ENCODE measurements at regions not wholly inside any gene's neighbourhood (a gene's known extent, or its start where the extent isn't known, plus 50 kb on each side); places are given as distances from the start of the nearest gene placed in this dataset.
"Not testable (repeated sequence)": the region's sequence is repeated elsewhere in the genome, so short reads cannot be mapped to it uniquely, and the experiment has no call there.

DNA sequence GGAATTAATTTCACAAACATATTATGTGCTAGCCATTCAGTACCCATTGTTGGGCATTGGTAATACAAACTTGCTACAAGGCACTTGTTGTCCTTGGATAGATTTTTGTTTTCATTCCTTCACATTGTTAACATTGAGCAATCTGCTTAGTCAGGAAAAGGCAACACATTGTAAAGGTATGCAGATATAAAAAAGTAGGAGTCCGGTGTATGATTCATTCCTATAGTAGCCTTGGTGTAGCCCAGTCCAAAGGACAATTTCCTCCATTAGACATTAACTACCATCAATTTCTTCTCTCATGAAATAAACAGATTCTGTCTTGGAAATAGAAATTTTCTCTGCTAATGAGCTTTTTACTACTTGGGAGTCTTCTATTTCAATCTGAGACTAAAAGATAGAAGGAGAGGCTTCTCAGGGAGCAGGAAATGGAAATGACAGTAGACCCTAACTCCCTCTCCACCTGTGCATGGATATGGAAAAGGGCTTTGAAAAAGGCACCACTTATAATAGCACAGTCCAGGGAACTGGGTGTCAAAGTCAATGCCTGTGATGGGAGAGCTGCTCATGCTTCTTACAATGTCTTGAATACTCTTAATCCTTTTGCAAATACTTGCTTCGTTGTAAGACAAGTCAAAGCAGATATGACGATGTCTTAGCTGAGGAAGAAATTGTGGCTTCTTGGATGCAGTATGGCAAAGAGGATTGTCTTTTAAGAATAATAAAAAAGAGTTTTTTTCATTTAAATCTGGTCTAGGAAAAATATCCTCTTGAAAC, 369.4 kb upstream of the CITED2 start:
- DNase-seq: no peak

DNA sequence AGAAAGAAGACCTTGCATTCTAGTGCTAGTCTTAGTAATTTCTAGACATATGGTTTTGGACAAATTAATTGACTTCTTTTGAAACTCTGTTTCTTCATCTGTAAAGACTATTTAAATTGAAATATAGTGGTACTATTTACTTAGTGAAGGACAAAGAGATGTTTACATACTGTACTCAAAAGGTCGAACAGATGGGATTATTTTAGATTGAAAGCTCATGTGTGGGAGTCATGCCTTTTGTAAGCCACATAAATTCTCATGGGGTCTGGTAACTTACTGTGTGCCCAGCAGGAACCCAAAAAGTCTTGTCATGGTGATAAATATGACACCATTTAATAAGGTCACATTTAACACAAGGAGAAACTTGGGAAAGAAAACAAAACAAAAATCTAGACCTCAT, 368.2 kb upstream of the CITED2 start:
- no peak for DNase-seq

DNA sequence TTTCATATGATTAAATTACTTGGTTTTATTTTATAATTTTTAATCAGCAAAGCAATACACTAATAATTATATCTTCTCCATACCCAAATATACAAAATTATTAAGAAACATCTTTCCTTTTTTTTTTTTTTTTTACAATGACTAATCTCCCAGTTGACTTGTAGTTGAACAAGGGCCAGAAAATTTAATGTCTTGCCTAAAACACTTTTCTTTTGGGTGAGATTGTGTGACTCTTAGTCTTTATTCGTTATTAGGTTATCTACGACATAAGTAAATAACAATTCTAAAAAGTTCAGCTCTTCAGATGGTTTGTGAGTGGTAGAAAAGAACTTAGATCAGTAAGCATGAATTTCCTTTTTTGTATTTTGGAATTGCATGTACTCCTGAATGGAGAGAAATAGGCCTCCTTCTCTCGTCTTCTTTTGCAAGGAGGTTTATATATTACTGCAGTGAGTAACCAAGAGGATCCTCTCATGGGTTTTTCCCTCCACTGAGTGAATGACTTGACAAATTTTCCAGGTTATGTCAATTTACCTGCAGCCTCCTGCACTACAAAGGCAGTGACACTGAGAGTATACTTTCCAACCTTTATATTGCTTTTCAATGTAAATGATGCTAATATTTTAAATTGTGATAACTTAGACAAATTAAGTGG, 364.5 kb upstream of the CITED2 start:
- no peak for DNase-seq

DNA sequence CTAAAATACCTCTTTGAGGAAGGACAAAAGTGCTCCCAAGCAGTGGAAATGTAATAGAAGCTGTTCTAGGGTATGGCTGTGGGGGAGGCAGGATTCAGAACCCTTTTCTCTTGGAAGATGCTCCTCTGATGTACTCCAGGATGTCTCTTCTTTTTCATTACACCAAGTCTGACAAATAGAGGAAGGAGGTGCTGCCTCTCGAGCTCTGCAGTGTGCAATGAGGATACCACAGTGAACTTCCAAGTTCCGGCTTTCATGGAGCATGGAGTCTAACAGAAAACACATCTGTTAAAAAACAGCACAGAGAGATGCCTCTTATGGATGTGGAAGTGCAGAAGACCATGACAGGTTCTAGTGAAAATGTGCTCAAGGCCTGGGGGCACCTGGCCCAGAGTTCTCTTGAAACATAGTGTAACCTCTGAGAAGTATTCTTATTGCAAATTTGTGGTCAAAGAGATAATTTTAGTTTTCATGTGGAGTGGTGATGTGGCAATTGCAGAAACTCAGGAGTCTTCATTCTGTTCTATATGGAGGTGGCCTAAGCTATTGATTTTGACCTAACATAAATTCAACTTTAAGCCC, 362.0 kb upstream of the CITED2 start:
- DNase-seq: no peak

DNA sequence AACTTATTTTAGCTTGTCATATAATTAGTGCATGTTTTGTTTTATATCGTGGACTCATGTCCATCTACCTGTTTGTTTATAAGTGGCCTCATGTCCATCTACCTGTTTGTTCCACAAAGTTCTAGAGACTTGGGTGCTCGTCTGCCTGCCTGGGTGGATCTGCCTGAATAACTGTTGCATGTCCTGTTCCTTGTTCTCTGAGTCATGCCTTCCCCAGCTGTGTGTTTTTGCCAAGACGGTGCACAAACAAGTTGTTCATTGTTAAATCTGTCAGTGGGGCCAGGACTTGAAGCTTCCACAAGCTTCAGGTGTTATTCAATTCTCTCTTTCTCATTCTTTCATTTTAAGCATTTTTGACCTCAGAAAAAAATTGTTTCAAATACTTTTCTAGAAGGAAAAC, 358.0 kb upstream of the CITED2 start:
- no peak for DNase-seq

DNA sequence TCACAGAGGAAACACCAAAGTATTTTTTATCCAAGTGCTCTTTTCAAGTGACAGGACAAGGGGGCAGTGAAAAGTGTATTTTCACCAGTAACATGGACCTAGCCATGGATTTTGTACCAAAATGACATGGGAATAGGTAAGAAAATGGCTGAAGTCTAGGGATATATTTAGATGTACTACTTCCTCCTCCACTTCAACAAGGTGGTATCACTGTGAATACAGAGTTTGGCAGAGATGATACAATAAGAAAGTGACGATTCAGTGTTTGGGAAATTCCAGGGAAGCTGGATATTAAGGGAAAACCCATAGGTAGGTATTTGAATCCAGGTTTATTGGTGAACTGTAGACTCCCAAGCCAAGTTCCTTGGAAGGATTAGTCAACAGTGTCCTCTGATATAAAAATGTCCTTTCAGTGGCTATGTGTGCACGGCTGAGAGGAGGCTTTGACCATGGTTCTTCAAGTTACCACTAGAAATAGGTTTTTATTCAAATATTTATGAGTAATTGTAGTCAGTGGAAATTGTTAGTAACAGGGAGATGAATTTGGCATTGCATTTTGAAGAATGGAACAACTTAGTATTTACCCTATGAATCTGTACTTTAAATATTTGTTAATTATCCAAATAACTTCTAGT, 356.0 kb upstream of the CITED2 start:
- DNase-seq: no peak

DNA sequence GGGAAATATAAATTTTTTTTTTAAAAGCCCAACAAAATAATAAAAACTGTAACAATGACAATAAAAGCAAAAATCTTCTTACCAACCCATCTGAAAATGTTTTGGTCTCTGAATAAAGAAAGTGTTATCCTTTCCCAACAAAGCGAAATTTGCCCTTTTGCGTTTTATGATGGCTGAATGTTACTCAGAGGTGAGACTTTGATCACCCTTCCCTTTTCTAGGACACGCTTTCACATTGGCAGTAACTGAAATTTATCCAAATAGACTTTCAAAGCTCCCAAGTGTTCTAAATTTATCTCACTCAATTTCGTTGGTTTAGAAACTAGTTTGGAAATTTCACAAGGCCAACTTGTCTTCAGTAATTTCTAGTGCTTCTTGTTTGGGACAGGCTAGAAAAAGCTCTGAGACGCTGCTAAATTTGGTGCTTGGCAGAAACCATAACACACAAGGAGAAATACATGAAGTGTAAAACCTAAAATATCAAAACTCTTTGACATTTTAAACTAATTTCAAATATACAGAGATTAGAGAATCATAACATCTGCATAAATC, 354.5 kb upstream of the CITED2 start:
- DNase-seq: no peak

DNA sequence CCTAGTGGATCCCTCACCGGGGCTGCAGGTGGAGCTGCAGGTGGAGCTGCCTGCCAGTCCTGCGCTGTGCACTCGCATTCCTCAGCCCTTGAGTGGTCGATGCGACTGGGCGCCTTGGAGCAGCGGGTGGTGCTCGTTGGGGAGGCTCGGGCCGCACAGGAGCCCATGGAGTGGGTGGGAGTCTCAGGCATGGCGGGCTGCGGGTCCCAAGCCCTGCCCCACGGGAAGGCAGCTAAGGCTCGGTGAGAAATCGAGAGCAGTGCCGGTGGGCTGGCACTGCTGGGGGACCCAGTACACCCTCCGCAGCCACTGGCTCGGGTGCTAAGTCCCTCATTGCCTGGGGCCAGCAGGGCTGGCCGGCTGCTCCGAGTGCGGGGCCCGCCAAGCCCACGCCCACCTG, 351.8 kb upstream of the CITED2 start:
- DNase-seq: not testable (repeated sequence)

DNA sequence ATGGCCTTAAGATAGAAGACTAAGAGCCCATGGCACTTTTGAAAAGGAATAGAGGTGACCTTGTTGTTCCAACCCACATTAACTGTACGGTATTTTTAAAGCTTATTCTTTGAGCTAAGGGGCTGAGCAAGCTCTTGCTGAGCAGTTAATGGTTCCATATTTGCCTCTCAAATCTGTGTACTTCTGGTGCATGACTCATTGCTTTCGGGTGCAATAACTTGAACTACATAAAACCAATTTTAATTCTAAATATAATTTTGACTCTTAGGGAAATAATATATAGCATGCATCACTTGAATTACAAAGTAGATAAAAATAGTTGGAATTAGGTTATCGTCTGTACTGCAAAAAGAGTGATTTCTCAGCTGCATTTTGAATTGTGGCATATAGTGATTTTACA, 348.1 kb upstream of the CITED2 start:
- peak in 1 of 2 experiments; percentile 58 for DNase-seq

DNA sequence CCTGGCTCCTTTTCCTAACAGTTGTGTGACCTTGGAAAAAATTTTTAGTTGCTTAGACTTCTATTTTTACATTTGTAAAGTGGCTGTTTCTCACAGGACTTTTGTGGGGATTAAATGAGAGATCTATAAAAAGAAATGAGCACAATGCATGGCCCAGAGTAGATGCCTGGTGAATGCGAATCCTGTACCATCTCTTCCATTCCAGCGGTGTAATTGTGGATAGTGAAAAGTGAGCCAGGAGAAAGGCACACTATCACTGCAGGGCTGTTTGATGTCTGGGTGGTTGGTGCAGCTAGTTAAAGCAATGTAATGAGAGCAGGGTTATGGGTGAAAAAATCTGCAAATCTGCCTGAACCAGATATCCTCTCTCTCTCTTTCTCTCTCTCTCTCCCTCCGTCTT, 347.5 kb upstream of the CITED2 start:
- DNase-seq: no peak

DNA sequence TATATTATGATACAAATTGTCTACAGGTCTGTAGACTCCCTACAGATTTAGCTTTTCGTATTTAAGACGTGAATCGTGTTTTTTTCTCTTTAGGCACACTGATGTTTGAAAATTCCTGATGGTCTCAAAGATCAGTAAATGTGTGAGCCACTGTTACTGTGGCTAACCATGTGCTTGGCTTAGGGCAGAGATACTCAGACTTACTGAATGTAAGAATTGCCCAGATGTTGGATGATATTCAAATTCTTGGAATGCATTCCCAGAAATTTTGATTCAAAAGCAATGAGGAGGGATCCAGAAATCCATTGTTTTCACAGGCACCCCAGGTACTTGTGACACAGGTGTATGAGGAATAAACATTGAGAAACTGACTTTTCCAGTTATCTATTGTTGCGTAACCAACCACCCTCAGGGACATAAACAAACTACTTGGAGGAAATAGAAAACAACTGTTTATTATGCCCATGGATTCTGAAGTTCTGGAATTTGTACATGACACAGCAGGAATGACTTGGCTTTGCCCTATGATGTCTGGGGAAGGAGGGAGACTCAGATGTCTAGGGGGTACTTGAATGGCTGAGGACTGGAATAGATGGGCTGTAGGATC, 339.6 kb upstream of the CITED2 start:
- no peak for DNase-seq

DNA sequence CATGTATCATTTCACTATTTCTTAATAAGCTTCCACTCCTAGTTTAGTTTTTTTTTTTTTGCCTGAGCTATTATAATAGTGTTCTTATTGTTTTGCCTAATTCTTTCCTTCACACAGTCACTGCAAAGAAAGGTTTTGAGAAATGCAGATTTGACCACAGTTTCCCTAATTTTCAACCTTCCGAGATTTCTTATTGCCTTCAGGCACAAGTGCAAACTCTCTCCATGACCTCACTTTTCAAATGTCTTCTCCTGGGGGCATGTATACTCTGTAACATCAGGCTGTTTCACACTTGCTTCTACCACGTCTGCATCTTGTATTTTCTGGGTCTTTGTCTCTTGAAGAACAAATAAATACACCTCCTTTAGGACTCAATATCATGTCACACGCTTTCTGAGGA, 339.0 kb upstream of the CITED2 start:
- no peak for DNase-seq

DNA sequence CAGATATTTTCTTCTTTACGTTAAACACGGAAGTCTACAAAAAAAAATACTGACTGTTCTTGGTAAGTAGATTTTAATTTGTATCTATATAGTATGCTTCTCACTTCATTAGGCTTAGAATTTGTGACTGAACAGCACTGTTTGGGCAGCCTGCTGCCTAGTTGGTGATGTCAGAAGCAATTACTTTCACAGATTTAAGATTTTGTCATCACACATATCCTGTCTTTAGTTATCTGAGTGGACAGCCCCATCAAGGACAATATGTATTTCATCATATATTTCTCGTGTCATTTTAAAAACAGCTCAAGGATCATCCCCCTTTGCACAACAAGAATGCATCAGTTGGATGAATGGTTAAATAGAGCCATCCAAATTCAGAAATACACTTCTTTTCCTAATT, 338.4 kb upstream of the CITED2 start:
- no peak for DNase-seq

DNA sequence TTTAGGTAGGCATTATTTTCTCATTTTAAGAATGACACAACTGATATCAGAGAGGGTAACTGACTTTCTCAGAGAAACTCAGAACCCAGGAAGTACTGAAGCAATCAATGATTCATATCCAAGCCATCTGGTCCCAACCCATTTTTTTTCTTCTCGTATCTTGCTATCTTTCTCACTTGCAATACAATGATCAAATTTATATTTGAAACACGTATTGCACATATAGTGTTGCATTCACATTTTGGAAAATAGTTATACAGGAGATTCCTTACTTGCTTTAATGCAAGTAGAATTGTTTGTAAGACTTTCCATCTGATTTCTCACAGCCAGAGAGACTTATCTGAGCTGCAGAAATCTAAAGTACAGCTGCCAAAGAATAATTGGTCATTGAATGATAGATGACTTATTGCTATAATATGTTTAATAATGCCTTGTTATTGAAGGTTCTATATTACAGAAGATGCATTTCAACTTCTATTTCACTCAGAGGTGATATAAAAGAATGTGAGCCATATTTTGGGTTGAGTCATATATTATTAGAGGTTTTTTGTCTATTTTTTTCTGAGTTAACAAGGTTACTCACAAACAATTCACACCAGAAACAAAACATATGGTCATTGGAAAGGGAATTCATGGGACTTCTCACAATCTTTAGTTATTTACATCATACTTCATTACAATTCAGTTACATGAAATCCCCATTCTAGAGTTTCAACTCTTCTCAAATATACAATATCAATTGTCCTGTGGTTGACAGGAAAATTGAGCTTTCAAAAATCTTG, 337.5 kb upstream of the CITED2 start:
- DNase-seq: no peak

DNA sequence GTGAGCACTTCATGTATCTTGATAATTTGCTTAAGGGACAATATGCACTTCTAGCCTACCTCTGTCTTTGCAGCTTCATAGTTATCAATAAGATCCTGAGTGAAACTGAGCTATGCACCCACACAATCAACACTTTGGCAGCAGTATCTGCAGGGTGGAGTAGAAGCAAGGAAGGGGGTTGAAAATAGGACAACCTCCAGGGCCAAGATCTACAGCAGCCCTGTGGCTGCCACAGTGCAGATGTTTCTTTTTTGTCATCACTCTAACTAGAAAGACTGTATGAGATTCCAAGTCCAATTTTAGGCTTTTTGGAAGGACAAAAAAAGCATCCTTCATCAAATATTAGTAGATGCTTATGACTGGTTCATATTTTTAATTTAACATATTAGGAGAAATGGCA, 336.1 kb upstream of the CITED2 start:
- DNase-seq: no peak

DNA sequence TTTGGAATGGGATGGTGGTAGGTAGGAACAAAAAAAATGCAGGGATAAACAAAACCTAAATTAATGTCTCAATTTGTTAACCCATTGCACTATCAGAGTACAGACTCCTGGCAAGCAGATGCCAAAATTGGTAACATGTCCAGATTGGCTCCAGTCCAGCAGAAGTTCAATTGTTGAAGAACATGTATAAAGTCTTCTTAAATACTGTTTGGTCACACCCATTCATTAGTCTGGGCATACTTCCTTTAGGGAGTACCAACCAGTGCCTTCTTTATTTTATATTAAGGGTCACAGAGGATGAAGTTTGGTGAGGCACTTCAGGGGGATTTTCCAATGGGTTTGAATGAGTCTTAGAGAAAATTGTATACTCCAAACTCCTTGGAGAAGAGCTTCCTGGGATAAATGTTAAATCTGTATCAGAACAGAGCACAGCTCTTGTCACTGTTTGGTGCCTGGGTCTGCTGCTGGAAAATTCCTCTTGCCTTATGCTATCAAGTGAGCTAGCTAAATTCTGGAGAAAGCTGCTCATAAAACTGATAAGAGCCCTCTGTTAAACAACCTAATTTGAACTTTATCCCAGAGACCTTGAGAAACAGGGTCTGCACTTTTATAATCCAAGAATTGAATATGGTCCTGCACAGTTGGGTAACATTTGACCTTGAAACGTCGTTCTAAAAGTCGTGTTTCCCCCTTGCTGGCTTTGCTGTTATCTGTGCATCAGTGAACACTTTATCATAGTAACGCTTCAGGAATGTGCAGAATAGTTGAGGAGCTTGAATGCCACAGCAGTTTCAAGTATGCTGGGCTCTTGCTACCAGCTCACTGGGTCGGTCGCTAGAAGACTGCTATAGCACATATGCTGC, 334.1 kb upstream of the CITED2 start:
- no peak for DNase-seq

DNA sequence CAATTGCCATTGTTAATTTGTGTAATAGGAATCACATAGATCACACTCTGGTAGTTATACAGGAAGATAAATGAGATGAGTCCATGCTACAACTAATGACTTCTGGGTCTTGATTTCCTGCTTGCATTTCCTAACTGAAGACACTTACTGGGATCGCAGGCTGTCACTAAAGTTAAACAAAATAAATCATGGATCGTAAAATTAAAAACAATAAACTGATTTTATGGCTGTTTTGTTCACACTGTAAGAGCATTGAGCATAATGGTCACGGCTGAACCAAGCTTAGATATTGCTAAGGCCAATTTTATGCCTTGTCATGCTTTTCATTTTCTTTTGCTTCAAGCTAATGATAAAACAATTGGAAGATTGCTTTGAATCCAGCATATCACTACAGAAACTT, 332.5 kb upstream of the CITED2 start:
- DNase-seq: no peak

DNA sequence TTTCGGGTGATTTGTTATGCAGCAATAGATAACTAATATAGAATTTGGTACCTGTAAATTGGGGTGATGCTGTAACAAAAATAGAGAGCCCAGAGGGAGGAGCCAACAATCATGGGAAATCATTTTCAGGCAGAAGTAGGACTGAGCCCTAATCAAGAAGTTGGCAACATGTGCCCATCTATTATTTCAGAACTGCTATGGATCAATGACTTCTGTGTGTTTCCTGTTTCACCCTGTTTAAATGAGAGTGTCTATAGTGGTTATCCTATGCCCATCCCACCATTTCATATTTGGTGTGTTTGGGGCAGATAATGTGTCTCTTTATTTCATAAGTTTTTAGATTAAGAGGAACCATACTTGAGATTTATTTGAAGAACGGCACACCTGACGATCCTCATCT, 330.8 kb upstream of the CITED2 start:
- DNase-seq: no peak

DNA sequence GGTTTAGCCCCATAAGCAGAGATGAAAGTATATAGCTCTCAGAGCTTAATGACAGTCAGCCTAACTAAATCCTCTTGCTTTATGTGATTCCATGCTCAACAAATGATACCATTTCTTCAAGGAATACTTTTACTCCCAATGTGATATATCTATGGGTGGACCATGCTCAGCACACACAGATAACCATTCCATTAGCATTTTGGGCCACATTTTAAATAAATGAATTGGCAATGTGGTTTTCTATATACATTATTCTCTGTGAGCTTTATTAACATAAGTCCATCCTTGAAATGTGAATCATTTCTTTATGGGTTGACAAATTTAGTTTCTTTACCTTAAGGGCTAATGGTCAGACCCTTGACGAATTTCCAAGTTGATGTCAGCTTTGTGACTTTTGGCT, 329.3 kb upstream of the CITED2 start:
- DNase-seq: no peak

DNA sequence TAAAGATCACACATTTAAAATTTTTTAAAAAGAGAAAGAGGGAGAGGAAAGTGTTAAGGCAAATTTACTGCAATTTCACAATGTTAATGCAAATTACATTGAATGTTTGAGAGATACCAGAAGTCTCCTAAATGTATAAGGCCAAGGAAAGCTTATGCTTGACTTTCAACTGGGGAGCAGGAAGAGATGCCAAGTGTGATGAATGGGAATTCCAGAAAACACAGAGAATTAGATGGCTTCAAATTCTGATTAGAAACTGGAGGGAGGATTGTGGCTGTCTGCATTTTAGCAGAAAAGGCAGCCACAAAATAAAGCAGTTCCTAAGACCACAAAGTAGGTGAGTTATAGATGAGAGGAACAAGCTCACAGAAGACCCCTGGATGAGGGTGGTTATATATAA, 328.3 kb upstream of the CITED2 start:
- DNase-seq: no peak

DNA sequence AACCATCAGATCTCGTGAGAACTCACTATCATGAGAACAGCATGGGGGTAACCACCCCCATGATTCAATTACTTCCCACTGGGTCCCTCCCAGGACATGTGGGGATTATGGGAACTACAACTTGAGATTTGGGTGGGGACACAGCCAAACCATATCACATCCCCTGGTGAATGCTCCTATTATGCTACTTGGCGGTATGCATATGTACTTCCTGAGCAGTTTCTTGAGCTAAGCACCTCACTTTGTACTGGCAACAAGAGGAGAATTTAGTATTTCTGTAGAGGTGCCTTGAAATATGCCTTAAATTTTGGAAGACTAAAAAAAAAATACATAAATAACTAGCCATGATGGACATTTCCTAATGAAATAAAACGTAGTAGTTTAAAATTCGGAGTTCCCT, 327.2 kb upstream of the CITED2 start:
- no peak for DNase-seq

All from NCI-H526 (cell line).